Thoracic aorta (tissue), 2 donors: ENCODE measurements at regions not wholly inside any gene's neighbourhood (a gene's known extent, or its start where the extent isn't known, plus 50 kb on each side); places are given as distances from the start of the nearest gene placed in this dataset.

ENCODE experiments used
- ATAC-seq: fragments of 150-250 bp; one replicate; pipeline ENCODE4 v1.8.0; 2017; ENCODE audit warnings: low read depth; ENCODE audit not compliant: insufficient number of reproducible peaks, low FRiP score
- DNase-seq: peaks from one replicate; pipeline ENCODE4 v3.0.0-alpha.2; 2020; ENCODE audit warnings: low spot score
- H3K27ac ChIP-seq, 2 donors: fragments of 200-600 bp; sonication (generic); 1 replicate in 1 of 2; 2 replicates in 1 of 2; pipeline ENCODE4 v1.5.1; 2016; ENCODE audit warnings: mild to moderate bottlenecking in 2 of 2, moderate library complexity in 2 of 2
- H3K27me3 ChIP-seq: fragments of 200-600 bp; sonication (generic); replicated peaks from 2 replicates; pipeline ENCODE4 v1.6.0; 2016; ENCODE audit warnings: mild to moderate bottlenecking; ENCODE audit not compliant: insufficient read depth
- H3K36me3 ChIP-seq: fragments of 200-600 bp; sonication (generic); one replicate; pipeline ENCODE4 v1.5.1; 2016
- H3K4me1 ChIP-seq, 2 donors: fragments of 200-600 bp; sonication (generic); 1 replicate in 1 of 2; 2 replicates in 1 of 2; pipeline versions ENCODE4 v1.5.1 to v1.6.0; 2016; ENCODE audit warnings: low read depth in 2 of 2, mild to moderate bottlenecking in 1 of 2; ENCODE audit not compliant: control insufficient read depth in 1 of 2
- H3K4me3 ChIP-seq: fragments of 200-600 bp; sonication (generic); 2 replicates; pipeline ENCODE4 v1.5.1; 2016; ENCODE audit warnings: mild to moderate bottlenecking
- H3K9me3 ChIP-seq: fragments of 200-600 bp; sonication (generic); 2 replicates; pipeline ENCODE4 v1.5.1; 2016
- TF ChIP-seq, protein P1 (sequence below): fragments of 200-600 bp; sonication (generic); IDR thresholded peaks from one replicate; pipeline ENCODE4 v1.5.1; 2019; ENCODE audit warnings: antibody characterized with exemption

DNA sequence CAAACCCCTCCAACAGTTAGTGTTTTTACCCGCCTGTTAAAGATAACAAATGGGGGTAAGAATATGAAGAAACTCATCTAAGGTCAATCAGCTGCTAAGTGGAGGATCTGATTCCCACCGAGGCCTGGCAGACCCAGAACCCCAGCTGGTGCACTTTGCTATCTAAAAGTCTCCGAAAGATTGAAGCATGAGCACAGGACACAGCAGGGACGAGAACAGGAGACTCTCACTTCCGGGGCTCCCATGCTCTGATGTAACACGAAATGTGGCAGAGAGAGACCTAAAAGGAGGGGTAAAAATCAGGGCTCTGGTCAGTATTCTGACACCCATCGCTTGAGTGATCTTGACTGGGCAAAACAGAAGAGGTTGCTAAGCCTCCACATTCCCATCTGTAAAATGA lies 119.7 kb downstream of the PDCL3 start:
- no peaks in the 10 kb centered on the region for H3K27me3 ChIP-seq
- H3K36me3 ChIP-seq: no peaks in the 10 kb centered on the region
- TF ChIP-seq, protein P1, sequence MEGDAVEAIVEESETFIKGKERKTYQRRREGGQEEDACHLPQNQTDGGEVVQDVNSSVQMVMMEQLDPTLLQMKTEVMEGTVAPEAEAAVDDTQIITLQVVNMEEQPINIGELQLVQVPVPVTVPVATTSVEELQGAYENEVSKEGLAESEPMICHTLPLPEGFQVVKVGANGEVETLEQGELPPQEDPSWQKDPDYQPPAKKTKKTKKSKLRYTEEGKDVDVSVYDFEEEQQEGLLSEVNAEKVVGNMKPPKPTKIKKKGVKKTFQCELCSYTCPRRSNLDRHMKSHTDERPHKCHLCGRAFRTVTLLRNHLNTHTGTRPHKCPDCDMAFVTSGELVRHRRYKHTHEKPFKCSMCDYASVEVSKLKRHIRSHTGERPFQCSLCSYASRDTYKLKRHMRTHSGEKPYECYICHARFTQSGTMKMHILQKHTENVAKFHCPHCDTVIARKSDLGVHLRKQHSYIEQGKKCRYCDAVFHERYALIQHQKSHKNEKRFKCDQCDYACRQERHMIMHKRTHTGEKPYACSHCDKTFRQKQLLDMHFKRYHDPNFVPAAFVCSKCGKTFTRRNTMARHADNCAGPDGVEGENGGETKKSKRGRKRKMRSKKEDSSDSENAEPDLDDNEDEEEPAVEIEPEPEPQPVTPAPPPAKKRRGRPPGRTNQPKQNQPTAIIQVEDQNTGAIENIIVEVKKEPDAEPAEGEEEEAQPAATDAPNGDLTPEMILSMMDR: no peak
- H3K4me3 ChIP-seq: no peak overlapping the region
- H3K27ac ChIP-seq: no peak overlapping the region
- no peaks in the 10 kb centered on the region for H3K4me1 ChIP-seq
- ATAC-seq: no peak
- no peak for DNase-seq
- no peaks in the 10 kb centered on the region for H3K9me3 ChIP-seq

DNA sequence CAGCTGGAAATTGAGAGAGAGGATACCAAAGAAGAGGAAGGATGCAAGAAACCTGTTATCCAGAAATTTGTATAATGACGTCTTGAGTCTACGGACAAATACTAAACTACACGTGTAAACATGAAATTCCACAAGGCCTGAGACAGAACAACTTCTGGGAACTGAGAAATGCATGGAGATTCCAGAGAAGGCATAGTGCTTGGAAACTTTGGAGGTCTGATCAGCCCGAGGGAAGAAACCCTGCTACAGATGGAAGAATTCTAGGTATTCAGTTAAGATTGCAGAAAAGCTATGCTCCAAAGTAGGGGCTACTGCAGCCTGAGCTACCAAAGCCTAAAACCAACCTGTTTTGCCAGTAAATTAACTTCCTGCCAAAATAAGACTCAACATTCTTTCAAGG lies 120.4 kb downstream of the PDCL3 start:
- DNase-seq: no peak
- Histone ChIP-seq H3K4me3 (no peak overlapping the region), H3K9me3 (no peaks in the 10 kb centered on the region), H3K4me1 (no peaks in the 10 kb centered on the region), H3K27ac (no peak overlapping the region), H3K36me3 (no peaks in the 10 kb centered on the region), H3K27me3 (no peaks in the 10 kb centered on the region)
- TF ChIP-seq, protein P1: no peak
- no peak for ATAC-seq

DNA sequence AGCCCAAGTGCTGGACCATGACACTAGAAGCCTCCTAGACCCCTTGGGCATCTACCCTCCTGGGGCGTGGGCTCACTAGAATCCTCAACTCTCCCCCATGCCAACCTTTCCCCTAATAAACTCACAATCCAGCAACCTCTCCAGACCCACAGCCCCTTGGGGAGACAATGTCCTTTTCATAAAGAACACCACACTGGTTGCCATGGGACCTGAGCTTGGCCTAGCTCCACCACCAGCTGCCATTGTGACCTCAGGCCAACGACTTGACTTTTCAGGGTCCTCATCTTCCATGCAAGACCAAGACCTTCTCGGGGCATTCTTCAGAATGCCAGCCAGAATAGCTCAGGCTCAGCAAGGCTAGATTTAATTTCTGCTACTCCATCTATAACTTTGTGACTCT lies 128.1 kb upstream of the NPAS2 start:
- peaks cover 3% of the 10 kb centered on the region for H3K27me3 ChIP-seq
- ATAC-seq (no peak), DNase-seq (no peak)
- TF ChIP-seq, protein P1: no peak
- no peak overlapping the region for H3K27ac ChIP-seq
- H3K4me3 ChIP-seq: no peak overlapping the region
- H3K4me1 ChIP-seq: no peaks in the 10 kb centered on the region
- H3K9me3 ChIP-seq: peaks cover 9% of the 10 kb centered on the region
- no peaks in the 10 kb centered on the region for H3K36me3 ChIP-seq

DNA sequence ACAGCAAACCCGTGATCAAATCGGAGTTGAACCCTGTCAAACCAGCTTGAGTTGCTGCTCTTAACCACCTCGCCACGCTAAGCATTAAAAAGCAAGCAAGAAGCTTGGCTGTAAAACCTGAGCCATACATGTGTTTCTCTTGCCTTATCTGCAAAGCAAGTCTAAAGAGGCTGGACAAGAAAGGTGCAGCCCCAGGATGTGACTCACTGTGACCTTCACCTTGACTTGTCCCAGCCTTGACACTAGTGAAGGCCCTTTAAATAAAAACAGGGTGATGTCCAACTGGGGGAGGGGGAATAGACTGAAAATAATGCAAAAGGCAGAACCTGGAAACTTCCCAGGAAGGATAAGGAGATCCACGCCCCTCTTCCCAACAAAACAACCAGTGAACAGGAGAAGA lies 127.6 kb upstream of the NPAS2 start:
- no peaks in the 10 kb centered on the region for H3K4me1 ChIP-seq
- no peaks in the 10 kb centered on the region for H3K36me3 ChIP-seq
- H3K4me3 ChIP-seq: no peak overlapping the region
- no peak overlapping the region for H3K27ac ChIP-seq
- TF ChIP-seq, protein P1: no peak
- ATAC-seq (no peak), DNase-seq (no peak)
- H3K9me3 ChIP-seq: peaks cover 9% of the 10 kb centered on the region
- H3K27me3 ChIP-seq: peaks cover 3% of the 10 kb centered on the region

DNA sequence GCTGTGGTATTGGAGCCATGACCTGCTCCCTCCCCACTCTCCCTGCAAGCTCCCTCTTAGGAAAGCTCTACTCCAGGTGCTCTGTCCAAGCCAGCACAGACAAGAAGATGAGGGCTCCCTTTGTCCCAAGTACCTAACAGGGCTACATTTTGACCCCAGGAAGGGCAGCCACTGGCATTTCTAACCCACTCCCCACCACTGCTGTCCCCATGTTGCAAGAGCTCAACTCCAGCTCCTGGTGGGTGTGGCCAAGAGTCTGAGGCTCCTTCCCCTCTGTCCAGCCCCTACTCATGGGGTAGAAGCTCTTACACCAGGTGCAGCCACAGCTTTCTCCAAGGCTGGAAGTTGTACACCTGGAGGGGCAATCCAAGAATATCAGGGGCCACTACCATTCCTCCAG lies 127.0 kb upstream of the NPAS2 start:
- ATAC-seq (no peak), DNase-seq (no peak)
- Histone ChIP-seq H3K4me1 (no peaks in the 10 kb centered on the region), H3K27me3 (peaks cover 3% of the 10 kb centered on the region), H3K36me3 (no peaks in the 10 kb centered on the region), H3K27ac (no peak overlapping the region), H3K9me3 (peaks cover 9% of the 10 kb centered on the region), H3K4me3 (no peak overlapping the region)
- TF ChIP-seq, protein P1: no peak
